Ascending aorta (tissue), 2 donors: ENCODE measurements at regions not wholly inside any gene's neighbourhood (a gene's known extent, or its start where the extent isn't known, plus 50 kb on each side); places are given as distances from the start of the nearest gene placed in this dataset.

Source experiments
- DNase-seq, 2 donors: peaks; one replicate each; pipeline ENCODE4 v3.0.0-alpha.2; 2019; ENCODE audit warnings: low spot score in 2 of 2
- H3K27ac ChIP-seq, 2 donors: fragments of 200-600 bp; sonication (generic); one replicate each; pipeline ENCODE4 v1.5.1; 2016 to 2017; ENCODE audit warnings: mild to moderate bottlenecking in 1 of 2
- H3K27me3 ChIP-seq: fragments of 200-600 bp; sonication (generic); one replicate; pipeline ENCODE4 v1.5.1; 2017
- H3K36me3 ChIP-seq, 2 donors: fragments of 200-600 bp; sonication (generic); one replicate each; pipeline ENCODE4 v1.5.1; 2016
- H3K4me1 ChIP-seq, 2 donors: fragments of 200-600 bp; sonication (generic); one replicate each; pipeline ENCODE4 v1.5.1; 2016 to 2017; ENCODE audit warnings: mild to moderate bottlenecking in 1 of 2
- H3K4me3 ChIP-seq, 2 donors: fragments of 200-600 bp; sonication (generic); one replicate each; pipeline ENCODE4 v1.5.1; 2016 to 2017; ENCODE audit warnings: mild to moderate bottlenecking in 1 of 2
- H3K9me3 ChIP-seq, 2 donors: fragments of 200-600 bp; sonication (generic); one replicate each; pipeline ENCODE4 v1.5.1; 2016
- CTCF ChIP-seq, 3 experiments: fragments of 200-600 bp in 2 of 3; fragments of 450-650 bp in 1 of 3; sonication (generic) in 2 of 3; IDR thresholded peaks; one replicate each; pipeline ENCODE4 v1.5.1; 2016 to 2019; ENCODE audit warnings: antibody characterized with exemption in 3 of 3, mild to moderate bottlenecking in 1 of 3, moderate library complexity in 1 of 3
- intact Hi-C: fragments of 100-400 bp; cut with DNase I; formaldehyde crosslinking; loops from one replicate; pipeline ENCODE4 v1.15.1; 2023

- H3K9me3 ChIP-seq, result no peaks in the 10 kb centered on the region
- peak in 1 of 2 donors; percentile 60 for DNase-seq
- TF ChIP-seq CTCF (IDR thresholded peaks at IDR 0.05), result no peak
- intact Hi-C loops, result no loop called here
- no peaks in the 10 kb centered on the region for H3K4me1 ChIP-seq
- H3K27me3 ChIP-seq, result no peaks in the 10 kb centered on the region
- no peak overlapping the region for H3K27ac ChIP-seq
- H3K4me3 ChIP-seq, result no peak overlapping the region
- no peaks in the 10 kb centered on the region for H3K36me3 ChIP-seq
Observed at GRCh38 chr9:134590240-134591081, 51.1 kb upstream of the COL5A1 start.

GRCh38 chr9:134591082-134591571 is 50.5 kb upstream of the COL5A1 start:
- Histone ChIP-seq H3K27me3 (no peaks in the 10 kb centered on the region), H3K9me3 (no peaks in the 10 kb centered on the region), H3K27ac (no peak overlapping the region), H3K4me3 (no peak overlapping the region), H3K36me3 (no peaks in the 10 kb centered on the region), H3K4me1 (no peaks in the 10 kb centered on the region)
- TF ChIP-seq CTCF (IDR thresholded peaks at IDR 0.05), result no peak
- peak in 1 of 2 donors; percentile 57 for DNase-seq
- intact Hi-C loops, result no loop called here

- no peak for TF ChIP-seq CTCF (IDR thresholded peaks at IDR 0.05)
- no peaks in the 10 kb centered on the region for H3K9me3 ChIP-seq
- peak overlapping the region; percentile 10 to 40 for H3K27ac ChIP-seq
- no peak overlapping the region for H3K4me3 ChIP-seq
- H3K36me3 ChIP-seq, result no peaks in the 10 kb centered on the region
- no peaks in the 10 kb centered on the region for H3K27me3 ChIP-seq
- peak in 1 of 2 donors; percentile 35 for DNase-seq
- intact Hi-C loops, result no loop called here
- no peaks in the 10 kb centered on the region for H3K4me1 ChIP-seq
Observed at GRCh38 chr9:134591573-134591981, 50.0 kb upstream of the COL5A1 start.
